ENCODE measurements at regions not wholly inside any gene's neighbourhood (a gene's known extent, or its start where the extent isn't known, plus 50 kb on each side); places are given as distances from the start of the nearest gene placed in this dataset.
"Not testable (repeated sequence)": the region's sequence is repeated elsewhere in the genome, so short reads cannot be mapped to it uniquely, and the experiment has no call there.

DNA sequence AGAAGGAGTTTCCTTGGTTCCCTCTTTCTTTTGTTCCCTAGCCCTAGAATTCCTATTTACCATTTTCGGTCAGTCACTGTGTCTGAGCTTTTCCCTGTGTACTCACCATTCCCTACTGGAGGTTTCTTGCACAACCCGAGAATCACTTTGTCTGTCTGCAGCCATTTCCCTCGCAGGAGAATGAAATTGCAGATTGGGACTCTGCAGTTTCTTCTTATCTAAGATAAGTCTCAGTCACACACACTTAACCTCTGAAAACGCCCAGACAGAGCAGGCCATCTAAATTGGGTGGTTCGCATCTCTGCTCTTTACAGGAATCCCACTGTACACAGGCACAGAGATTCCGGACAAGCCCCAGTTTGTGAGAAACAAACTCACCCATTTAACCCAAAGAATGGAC, 58.6 kb upstream of the CNTNAP2 start:
- no peak for DNase-seq (ENCODE audit: low read depth)
- H3K4me3 ChIP-seq (ENCODE audit: control insufficient read depth, low read depth, low read length): no peak overlapping the region
- TF ChIP-seq CTCF (conservative IDR thresholded peaks at IDR 0.05; ENCODE audit: control insufficient read depth, insufficient read depth, low read depth, low read length): no peak

- TF ChIP-seq CTCF (conservative IDR thresholded peaks at IDR 0.05; ENCODE audit: control insufficient read depth, insufficient read depth, low read depth, low read length): no peak
- DNase-seq (ENCODE audit: low read depth): no peak
- no peak overlapping the region for H3K4me3 ChIP-seq (ENCODE audit: control insufficient read depth, low read depth, low read length)
Measured at GRCh38 chr7:146054909-146055308, 61.7 kb upstream of the CNTNAP2 start.

DNA sequence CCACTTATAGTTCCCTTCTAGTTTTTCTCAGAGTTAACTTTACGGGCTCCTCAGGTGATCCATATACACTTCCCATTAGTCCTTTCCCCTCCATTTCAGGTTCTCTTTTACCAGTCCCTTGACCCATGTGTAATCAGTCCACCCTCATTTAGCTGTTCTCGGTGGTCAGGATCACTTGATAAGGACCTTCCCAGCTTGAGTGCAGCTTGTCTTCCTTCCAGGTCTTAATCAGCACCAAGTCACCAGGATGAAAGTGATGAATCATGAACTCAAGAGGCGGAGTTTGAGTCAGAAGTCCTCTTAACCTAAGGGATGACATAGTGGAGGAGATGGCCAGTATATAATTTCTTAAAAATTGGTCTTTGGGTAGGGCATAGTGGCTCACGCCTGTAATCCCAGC, 63.1 kb upstream of the CNTNAP2 start:
- H3K4me3 ChIP-seq (ENCODE audit: control insufficient read depth, low read depth, low read length): no peak overlapping the region
- no peak for TF ChIP-seq CTCF (conservative IDR thresholded peaks at IDR 0.05; ENCODE audit: control insufficient read depth, insufficient read depth, low read depth, low read length)
- peak; percentile 0 for DNase-seq (ENCODE audit: low read depth)

GRCh38 chr7:146043310-146043709, 73.3 kb upstream of the CNTNAP2 start:
- not testable (repeated sequence) for H3K4me3 ChIP-seq (ENCODE audit: control insufficient read depth, low read depth, low read length); DNase-seq (ENCODE audit: low read depth)

DNA sequence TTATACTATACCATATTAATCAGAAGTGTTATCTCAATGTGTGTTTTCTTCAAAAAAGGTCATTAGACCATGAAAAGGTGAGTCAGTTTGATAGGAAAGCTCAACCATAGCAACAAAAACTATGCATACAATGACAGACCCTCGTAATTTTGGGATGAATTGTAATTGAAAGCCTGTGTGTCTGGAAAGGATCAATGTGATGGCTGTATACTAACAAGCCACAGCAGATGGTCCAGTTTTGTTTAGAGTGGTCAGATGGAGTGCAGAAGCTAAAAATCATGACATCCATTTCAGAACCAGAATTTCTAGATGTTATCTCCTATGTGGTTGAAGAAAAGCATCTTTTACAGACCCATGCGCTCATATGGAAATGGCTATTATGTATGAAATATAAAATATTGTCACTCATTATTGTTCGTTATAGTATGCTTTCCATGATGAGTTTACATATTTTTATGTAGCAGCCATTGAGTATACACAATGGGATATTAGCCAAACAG, 88.3 kb upstream of the CNTNAP2 start:
- TF ChIP-seq CTCF (conservative IDR thresholded peaks at IDR 0.05; ENCODE audit: control insufficient read depth, insufficient read depth, low read depth, low read length): no peak
- DNase-seq (ENCODE audit: low read depth): no peak
- H3K4me3 ChIP-seq (ENCODE audit: control insufficient read depth, low read depth, low read length): no peak overlapping the region

GRCh38 chr7:146027243-146027642, 89.4 kb upstream of the CNTNAP2 start:
- TF ChIP-seq CTCF (conservative IDR thresholded peaks at IDR 0.05; ENCODE audit: control insufficient read depth, insufficient read depth, low read depth, low read length): no peak
- DNase-seq (ENCODE audit: low read depth): no peak

DNA sequence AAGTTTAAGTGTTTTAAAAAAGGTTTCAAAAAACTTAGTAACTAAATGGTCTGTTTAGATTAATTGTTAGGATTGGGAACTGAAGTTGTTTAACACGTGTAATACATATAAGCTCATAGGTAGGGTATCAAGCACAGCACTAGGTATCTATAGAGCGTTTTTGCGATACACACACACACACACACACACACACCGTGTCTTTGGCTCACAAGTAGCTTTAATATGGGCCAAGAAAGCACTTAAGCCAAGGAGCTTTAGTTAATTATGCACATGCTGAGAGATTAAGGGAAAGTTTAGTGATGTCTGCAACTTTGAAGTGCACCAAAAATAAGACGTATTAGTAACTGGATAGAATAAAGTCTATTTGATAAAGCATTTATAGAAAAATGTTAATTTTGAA, 93.8 kb upstream of the CNTNAP2 start:
- DNase-seq (ENCODE audit: low read depth): no peak
- TF ChIP-seq CTCF (conservative IDR thresholded peaks at IDR 0.05; ENCODE audit: control insufficient read depth, insufficient read depth, low read depth, low read length): no peak
- no peak overlapping the region for H3K4me3 ChIP-seq (ENCODE audit: control insufficient read depth, low read depth, low read length)

More at GRCh38 chr7:146027243-146027642, 89.4 kb upstream of the CNTNAP2 start:
- no peak overlapping the region for H3K4me3 ChIP-seq (ENCODE audit: control insufficient read depth, low read depth, low read length)

DNA sequence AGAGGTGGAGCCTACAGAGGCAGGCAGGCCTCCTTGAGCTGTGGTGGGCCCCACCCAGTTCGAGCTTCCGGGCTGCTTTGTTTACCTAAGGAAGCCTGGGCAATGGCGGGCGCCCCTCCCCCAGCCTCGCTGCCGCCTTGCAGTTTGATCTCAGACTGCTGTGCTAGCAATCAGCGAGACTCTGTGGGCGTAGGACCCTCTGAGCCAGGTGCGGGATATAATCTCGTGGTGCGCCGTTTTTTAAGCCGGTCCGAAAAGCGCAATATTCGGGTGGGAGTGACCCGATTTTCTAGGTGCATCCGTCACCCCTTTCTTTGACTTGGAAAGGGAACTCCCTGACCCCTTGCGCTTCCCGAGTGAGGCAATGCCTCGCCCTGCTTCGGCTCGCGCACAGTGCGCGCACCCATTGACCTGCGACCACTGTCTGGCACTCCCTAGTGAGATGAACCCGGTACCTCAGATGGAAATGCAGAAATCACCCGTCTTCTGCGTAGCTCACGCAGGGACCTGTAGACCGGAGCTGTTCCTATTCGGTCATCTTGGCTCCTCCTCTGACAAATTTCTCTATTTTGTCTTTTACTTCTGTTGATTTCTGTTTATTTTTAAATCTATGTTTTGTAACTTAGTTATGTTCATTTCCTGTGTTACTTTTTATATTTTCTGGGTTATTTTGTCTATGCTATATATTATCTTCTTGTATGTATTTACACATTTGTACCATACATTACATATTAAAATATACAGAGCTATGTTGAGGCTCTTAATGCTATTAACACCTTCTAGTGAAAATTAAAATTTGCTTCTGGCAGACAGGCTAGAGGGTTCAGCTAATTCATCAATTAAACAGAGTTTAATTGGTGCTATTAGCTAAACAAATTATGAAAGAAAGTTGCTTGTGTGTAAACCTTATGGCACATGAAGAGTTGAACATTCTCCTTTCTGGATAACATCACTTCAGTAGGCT, 97.3 kb upstream of the CNTNAP2 start:
- not testable (repeated sequence) for DNase-seq (ENCODE audit: low read depth); H3K4me3 ChIP-seq (ENCODE audit: control insufficient read depth, low read depth, low read length)

DNA sequence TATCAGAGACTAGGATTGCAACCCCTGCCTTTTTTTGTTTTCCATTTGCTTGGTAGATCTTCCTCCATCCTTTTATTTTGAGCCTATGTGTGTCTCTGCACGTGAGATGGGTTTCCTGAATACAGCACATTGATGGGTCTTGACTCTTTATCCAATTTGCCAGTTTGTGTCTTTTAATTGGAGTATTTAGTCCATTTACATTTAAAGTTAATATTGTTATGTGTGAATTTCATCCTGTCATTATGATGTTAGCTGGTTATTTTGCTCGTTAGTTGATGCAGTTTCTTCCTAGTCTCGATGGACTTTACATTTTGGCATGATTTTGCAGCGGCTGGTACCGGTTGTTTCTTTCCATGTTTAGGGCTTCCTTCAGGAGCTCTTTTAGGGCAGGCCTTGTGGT, 99.2 kb upstream of the CNTNAP2 start:
- H3K4me3 ChIP-seq (ENCODE audit: control insufficient read depth, low read depth, low read length); DNase-seq (ENCODE audit: low read depth): not testable (repeated sequence)

- DNase-seq (ENCODE audit: low read depth); H3K4me3 ChIP-seq (ENCODE audit: control insufficient read depth, low read depth, low read length): not testable (repeated sequence)
Measured at GRCh38 chr7:146014154-146014553, 102.4 kb upstream of the CNTNAP2 start.

Data from fibroblast of mammary gland (primary cell).